Heart left ventricle (tissue), 13 donors: ENCODE measurements at regions not wholly inside any gene's neighbourhood (a gene's known extent, or its start where the extent isn't known, plus 50 kb on each side); places are given as distances from the start of the nearest gene placed in this dataset.

Experiments
- POLR2A ChIP-seq, 2 donors: fragments of 450-650 bp; IDR thresholded peaks; one replicate each; pipeline ENCODE4 v1.6.1; 2017; ENCODE audit warnings: antibody characterized with exemption in 2 of 2, mild to moderate bottlenecking in 2 of 2, moderate library complexity in 2 of 2
- TF ChIP-seq, protein P1 (sequence below), 12 donors: fragments of 200-600 bp; sonication (generic) in 4 of 12; IDR thresholded peaks; one replicate each; pipeline versions ENCODE4 v1.5.0 to v1.8.0; 2018 to 2022; ENCODE audit warnings: antibody characterized with exemption in 12 of 12, mild to moderate bottlenecking in 5 of 12
- donor health status: ischemic (EF 13 %, LVEDD 7.1; RV severe dilation, severe dysfunction).
- donor health status: DM: no; HTN: yes; CAD: no.
- donor health status: DM: no; HTN: no; CAD: no.
- donor health status: ischemic (EF 25% LVEDD 6.9; RV normal size, moderate dysfunction).
- donor health status: ischemic (EF 25% LVEDD 5.7; RV mildly dilated, moderate dysfunction).
- donor health status: ischemic (EF 35%, LVEDD 5.7; RV mildly dilated, moderate dysfunction).
- donor health status: nonischemic (EF 11% LVEDD 7.7; RV severe dilation, severe dysfunction).
- donor health status: DM: yes; HTN: yes; CAD: no.
- donor health status: PGD.
- donor health status: ischemic (EF 29% LVEDD 5.4; RV normal size, mild dysfunction).
- donor health status: nonischemic (EF 23%, LVEDD 6.1; RV moderate dilation, normal function).

DNA sequence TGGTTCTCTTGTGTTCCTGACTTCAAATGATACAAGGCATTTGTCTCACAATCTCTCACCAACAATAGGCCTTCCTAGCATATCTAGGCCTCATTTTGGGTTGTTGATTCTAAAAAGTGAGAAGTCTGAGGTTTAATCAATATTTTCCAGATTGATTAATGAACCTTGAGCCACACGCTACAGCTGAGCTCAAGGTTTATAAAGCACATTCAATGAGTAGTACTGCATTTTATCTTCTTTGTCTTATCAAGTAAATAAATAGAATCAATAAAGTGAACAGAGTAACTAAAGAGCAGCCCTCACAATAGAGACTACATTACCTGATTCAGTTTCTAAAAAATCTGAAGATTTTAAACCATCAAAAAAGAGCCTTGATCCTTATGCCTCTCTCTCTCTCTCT, 407.5 kb upstream of the CLEC14A start:
- TF ChIP-seq, protein P1, sequence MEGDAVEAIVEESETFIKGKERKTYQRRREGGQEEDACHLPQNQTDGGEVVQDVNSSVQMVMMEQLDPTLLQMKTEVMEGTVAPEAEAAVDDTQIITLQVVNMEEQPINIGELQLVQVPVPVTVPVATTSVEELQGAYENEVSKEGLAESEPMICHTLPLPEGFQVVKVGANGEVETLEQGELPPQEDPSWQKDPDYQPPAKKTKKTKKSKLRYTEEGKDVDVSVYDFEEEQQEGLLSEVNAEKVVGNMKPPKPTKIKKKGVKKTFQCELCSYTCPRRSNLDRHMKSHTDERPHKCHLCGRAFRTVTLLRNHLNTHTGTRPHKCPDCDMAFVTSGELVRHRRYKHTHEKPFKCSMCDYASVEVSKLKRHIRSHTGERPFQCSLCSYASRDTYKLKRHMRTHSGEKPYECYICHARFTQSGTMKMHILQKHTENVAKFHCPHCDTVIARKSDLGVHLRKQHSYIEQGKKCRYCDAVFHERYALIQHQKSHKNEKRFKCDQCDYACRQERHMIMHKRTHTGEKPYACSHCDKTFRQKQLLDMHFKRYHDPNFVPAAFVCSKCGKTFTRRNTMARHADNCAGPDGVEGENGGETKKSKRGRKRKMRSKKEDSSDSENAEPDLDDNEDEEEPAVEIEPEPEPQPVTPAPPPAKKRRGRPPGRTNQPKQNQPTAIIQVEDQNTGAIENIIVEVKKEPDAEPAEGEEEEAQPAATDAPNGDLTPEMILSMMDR (IDR thresholded peaks at IDR 0.05) = no peak
- no peak for TF ChIP-seq POLR2A (IDR thresholded peaks at IDR 0.05)
